ENCODE measurements at regions not wholly inside any gene's neighbourhood (a gene's known extent, or its start where the extent isn't known, plus 50 kb on each side); places are given as distances from the start of the nearest gene placed in this dataset.

DNA sequence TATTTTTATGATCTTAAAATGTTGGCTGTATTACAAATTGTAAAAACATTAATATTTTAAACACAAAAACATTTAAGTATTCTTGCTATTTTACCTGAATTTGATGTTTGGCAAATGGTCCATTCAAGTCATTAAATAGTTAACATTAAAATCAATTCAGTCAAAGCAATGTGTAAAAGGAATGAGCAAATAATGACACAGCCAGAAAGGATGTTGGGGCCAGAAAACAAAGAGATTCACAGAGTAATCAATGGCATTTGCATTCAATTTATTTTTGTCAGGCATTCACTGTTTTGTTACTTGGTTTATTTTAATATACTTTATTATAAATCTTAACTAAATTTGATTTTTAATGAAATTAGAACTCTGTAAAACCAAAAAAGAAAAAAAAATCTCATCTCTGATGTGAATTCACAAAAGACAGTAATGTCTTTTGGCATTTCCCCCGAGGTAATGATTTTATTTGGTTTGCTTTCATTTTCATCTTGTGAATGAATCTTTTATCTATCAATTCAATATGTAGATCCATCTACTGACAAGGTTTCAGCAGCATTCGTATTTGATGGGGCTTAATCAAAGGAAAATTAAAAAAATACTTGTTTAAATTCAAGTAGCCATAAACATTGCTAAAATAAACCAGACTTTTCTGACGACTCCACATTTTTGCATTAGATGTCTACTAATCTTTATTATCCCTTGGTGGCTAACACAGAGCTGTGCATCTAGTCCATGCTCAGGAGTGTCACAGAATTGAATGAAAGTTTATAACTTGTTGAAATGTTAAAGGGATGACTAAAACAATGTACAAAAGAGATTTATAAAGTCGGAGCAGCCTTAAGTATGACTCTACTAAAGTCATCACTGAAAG is 866.7 kb upstream of the GJE1 start:
- Histone ChIP-seq H3K9me2 (replicated peaks; ENCODE audit: insufficient read depth) (no peaks in the 10 kb centered on the region), H3K36me3 (replicated peaks; ENCODE audit: insufficient read depth, low read depth) (no peaks in the 10 kb centered on the region), H2AFZ (peak overlapping the region; percentile 43), H3K27ac (no peak overlapping the region), H3K9me3 (ENCODE audit: low read depth) (no peaks in the 10 kb centered on the region), H3K27me3 (no peaks in the 10 kb centered on the region), H4K20me1 (ENCODE audit: insufficient read depth, poor library complexity, severe bottlenecking) (no peaks in the 10 kb centered on the region), H3K79me2 (no peaks in the 10 kb centered on the region), H3K4me1 (ENCODE audit: insufficient read depth) (no peaks in the 10 kb centered on the region), H3K4me2 (peak overlapping the region; percentile 44), H3K4me3 (no peak overlapping the region)
- no peak for DNase-seq (ENCODE audit: low spot score)
- WGBS (ENCODE audit: low lambda C conversion rate, missing lambda C conversion rate): 41% methylated on average over 4 of the region's 4 CpGs
- TF ChIP-seq EZH2 (IDR thresholded peaks at IDR 0.05; ENCODE audit: borderline replicate concordance) (no peak), EZH2phosphoT487 (IDR thresholded peaks at IDR 0.05; ENCODE audit: low read depth, severe bottlenecking, unreplicated experiment) (no peak), CTCF (IDR thresholded peaks at IDR 0.05; ENCODE audit: poor library complexity) (no peak)

DNA sequence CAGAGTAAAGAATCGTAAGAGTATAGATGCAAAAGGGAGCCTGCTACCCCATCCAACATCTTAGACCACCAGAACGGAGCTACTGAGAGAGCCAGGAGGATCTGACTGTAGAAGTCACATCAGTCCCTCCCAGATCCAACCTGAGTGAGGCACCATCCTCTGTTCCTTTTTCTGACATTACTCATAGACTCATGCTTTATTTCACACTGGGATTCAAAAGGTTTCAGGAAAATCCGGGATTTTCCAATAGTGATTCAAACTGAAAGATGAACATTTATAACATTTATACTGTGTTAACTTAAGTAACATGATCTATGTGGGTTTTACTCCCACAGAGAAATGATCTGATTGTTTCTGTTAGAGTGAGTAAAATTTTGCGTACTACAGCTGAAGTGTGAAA is 868.6 kb upstream of the GJE1 start:
- TF ChIP-seq EZH2 (IDR thresholded peaks at IDR 0.05; ENCODE audit: borderline replicate concordance): no peak
- TF ChIP-seq EZH2phosphoT487 (IDR thresholded peaks at IDR 0.05; ENCODE audit: low read depth, severe bottlenecking, unreplicated experiment): no peak
- no peak for TF ChIP-seq CTCF (IDR thresholded peaks at IDR 0.05; ENCODE audit: poor library complexity)
- Histone ChIP-seq H2AFZ (no peak overlapping the region), H3K36me3 (replicated peaks; ENCODE audit: insufficient read depth, low read depth) (no peaks in the 10 kb centered on the region), H3K4me2 (no peak overlapping the region), H3K4me1 (ENCODE audit: insufficient read depth) (no peaks in the 10 kb centered on the region), H3K9me3 (ENCODE audit: low read depth) (no peaks in the 10 kb centered on the region), H3K4me3 (no peak overlapping the region), H3K27me3 (no peaks in the 10 kb centered on the region), H3K79me2 (no peaks in the 10 kb centered on the region), H3K9me2 (replicated peaks; ENCODE audit: insufficient read depth) (no peaks in the 10 kb centered on the region), H4K20me1 (ENCODE audit: insufficient read depth, poor library complexity, severe bottlenecking) (no peaks in the 10 kb centered on the region), H3K27ac (no peak overlapping the region)
- 85% methylated on average over 4 of the region's 4 CpGs for WGBS (ENCODE audit: low lambda C conversion rate, missing lambda C conversion rate)
- no peak for DNase-seq (ENCODE audit: low spot score)

GRCh38 chr6:141261672-141262060 is 871.1 kb upstream of the GJE1 start:
- Histone ChIP-seq H4K20me1 (ENCODE audit: insufficient read depth, poor library complexity, severe bottlenecking) (no peaks in the 10 kb centered on the region), H3K27me3 (no peaks in the 10 kb centered on the region), H2AFZ (no peak overlapping the region), H3K4me2 (no peak overlapping the region), H3K27ac (no peak overlapping the region), H3K9me3 (ENCODE audit: low read depth) (no peaks in the 10 kb centered on the region), H3K79me2 (no peaks in the 10 kb centered on the region), H3K9me2 (replicated peaks; ENCODE audit: insufficient read depth) (no peaks in the 10 kb centered on the region), H3K4me3 (no peak overlapping the region), H3K36me3 (replicated peaks; ENCODE audit: insufficient read depth, low read depth) (no peaks in the 10 kb centered on the region), H3K4me1 (ENCODE audit: insufficient read depth) (no peaks in the 10 kb centered on the region)
- 79% methylated on average over 4 of the region's 4 CpGs for WGBS (ENCODE audit: low lambda C conversion rate, missing lambda C conversion rate)
- no peak for DNase-seq (ENCODE audit: low spot score)
- TF ChIP-seq EZH2 (IDR thresholded peaks at IDR 0.05; ENCODE audit: borderline replicate concordance) (no peak), EZH2phosphoT487 (IDR thresholded peaks at IDR 0.05; ENCODE audit: low read depth, severe bottlenecking, unreplicated experiment) (no peak), CTCF (IDR thresholded peaks at IDR 0.05; ENCODE audit: poor library complexity) (no peak)

Measured in hepatocyte (in vitro differentiated cells).